Endodermal cell (in vitro differentiated cells): ENCODE measurements at regions not wholly inside any gene's neighbourhood (a gene's known extent, or its start where the extent isn't known, plus 50 kb on each side); places are given as distances from the start of the nearest gene placed in this dataset.

Experiments used
- DNase-seq: peaks from one replicate; pipeline ENCODE4 v3.0.0-alpha.2; 2017
- H3K27ac ChIP-seq: 2 replicates; pipeline ENCODE4 v1.5.1; 2013; ENCODE audit warnings: mild to moderate bottlenecking, low read depth, low read length, moderate library complexity
- H3K27me3 ChIP-seq: 2 replicates; pipeline ENCODE4 v1.6.1; 2013; ENCODE audit warnings: mild to moderate bottlenecking, low read length, moderate library complexity; ENCODE audit not compliant: insufficient read depth, control insufficient read depth, poor library complexity, severe bottlenecking
- H3K36me3 ChIP-seq: 2 replicates; pipeline ENCODE4 v1.7.0; 2013; ENCODE audit warnings: mild to moderate bottlenecking, low read length, moderate library complexity; ENCODE audit not compliant: control insufficient read depth, insufficient read depth
- H3K4me1 ChIP-seq: one replicate; pipeline ENCODE4 v1.7.0; 2013; ENCODE audit warnings: low read length; ENCODE audit not compliant: control insufficient read depth, insufficient read depth
- H3K4me3 ChIP-seq: 2 replicates; pipeline ENCODE4 v1.5.1; 2013; ENCODE audit warnings: mild to moderate bottlenecking, low read length, moderate library complexity
- H3K9ac ChIP-seq: 2 replicates; pipeline ENCODE4 v1.6.1; 2013; ENCODE audit warnings: mild to moderate bottlenecking, low read length, moderate library complexity; ENCODE audit not compliant: poor library complexity, severe bottlenecking; ENCODE audit errors: extremely low read depth
- H3K9me3 ChIP-seq: 2 replicates; pipeline ENCODE4 v1.6.1; 2013; ENCODE audit warnings: mild to moderate bottlenecking, low read length, moderate library complexity; ENCODE audit not compliant: control insufficient read depth
- H3K27ac Mint-ChIP-seq: 2 replicates; pipeline ENCODE4 v1.8.0; 2020; ENCODE audit warnings: mixed read lengths
- H3K27me3 Mint-ChIP-seq: 2 replicates; pipeline ENCODE4 v1.8.0; 2021; ENCODE audit warnings: mild to moderate bottlenecking, mixed read lengths; ENCODE audit not compliant: insufficient read depth
- H3K36me3 Mint-ChIP-seq: 2 replicates; pipeline ENCODE4 v1.8.0; 2020; ENCODE audit warnings: low read depth, mixed read lengths
- H3K4me1 Mint-ChIP-seq: 2 replicates; pipeline ENCODE4 v1.8.0; 2020; ENCODE audit warnings: mixed read lengths
- H3K4me3 Mint-ChIP-seq: 2 replicates; pipeline ENCODE4 v1.8.0; 2020; ENCODE audit warnings: mild to moderate bottlenecking, moderate library complexity, mixed read lengths
- H3K9me3 Mint-ChIP-seq: 2 replicates; pipeline ENCODE4 v1.8.0; 2020; ENCODE audit warnings: mild to moderate bottlenecking, mixed read lengths
- WGBS, 2 experiments: methylation state at CpG; one replicate each; pipeline versions ENCODE4 v1.1.5 to v1.1.7; 2013; ENCODE audit warnings: missing lambda C conversion rate in 2 of 2, mixed read lengths in 1 of 2; ENCODE audit not compliant: insufficient coverage in 1 of 2, insufficient read length in 1 of 2; 5-methylcytosine and 5-hydroxymethylcytosine counted together
- TF ChIP-seq, protein P1 (sequence below): fragments of 200-600 bp; sonication (generic); conservative IDR thresholded peaks from 2 replicates; pipeline ENCODE4 v1.5.0; 2021; ENCODE audit warnings: antibody characterized with exemption, mild to moderate bottlenecking

- Histone ChIP-seq H3K4me3 (no peak overlapping the region), H3K36me3 (no peaks in the 10 kb centered on the region), H3K9me3 (no peaks in the 10 kb centered on the region), H3K9ac (no peak overlapping the region), H3K4me1 (no peaks in the 10 kb centered on the region), H3K27me3 (no peaks in the 10 kb centered on the region), H3K27ac (no peak overlapping the region)
- Mint-ChIP-seq H3K4me1 (peaks cover 11% of the 10 kb centered on the region), H3K27me3 (no peaks in the 10 kb centered on the region), H3K4me3 (no peak overlapping the region), H3K36me3 (no peaks in the 10 kb centered on the region), H3K27ac (no peak overlapping the region), H3K9me3 (no peaks in the 10 kb centered on the region)
- TF ChIP-seq, protein P1, sequence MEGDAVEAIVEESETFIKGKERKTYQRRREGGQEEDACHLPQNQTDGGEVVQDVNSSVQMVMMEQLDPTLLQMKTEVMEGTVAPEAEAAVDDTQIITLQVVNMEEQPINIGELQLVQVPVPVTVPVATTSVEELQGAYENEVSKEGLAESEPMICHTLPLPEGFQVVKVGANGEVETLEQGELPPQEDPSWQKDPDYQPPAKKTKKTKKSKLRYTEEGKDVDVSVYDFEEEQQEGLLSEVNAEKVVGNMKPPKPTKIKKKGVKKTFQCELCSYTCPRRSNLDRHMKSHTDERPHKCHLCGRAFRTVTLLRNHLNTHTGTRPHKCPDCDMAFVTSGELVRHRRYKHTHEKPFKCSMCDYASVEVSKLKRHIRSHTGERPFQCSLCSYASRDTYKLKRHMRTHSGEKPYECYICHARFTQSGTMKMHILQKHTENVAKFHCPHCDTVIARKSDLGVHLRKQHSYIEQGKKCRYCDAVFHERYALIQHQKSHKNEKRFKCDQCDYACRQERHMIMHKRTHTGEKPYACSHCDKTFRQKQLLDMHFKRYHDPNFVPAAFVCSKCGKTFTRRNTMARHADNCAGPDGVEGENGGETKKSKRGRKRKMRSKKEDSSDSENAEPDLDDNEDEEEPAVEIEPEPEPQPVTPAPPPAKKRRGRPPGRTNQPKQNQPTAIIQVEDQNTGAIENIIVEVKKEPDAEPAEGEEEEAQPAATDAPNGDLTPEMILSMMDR: no peak
- DNase-seq: no peak
- 88% methylated on average over 2 of the region's 2 CpGs; no CpG with 5 or more reads in 1 of the 2 experiments for WGBS, 2 experiments
These were observed 66.3 kb upstream of the NANOGP8 start for GRCh38 chr15:35151381-35151780.

GRCh38 chr15:35150361-35150760, 65.3 kb upstream of the NANOGP8 start:
- H3K4me3 Mint-ChIP-seq: no peak overlapping the region

GRCh38 chr15:35145336-35145735, 60.2 kb upstream of the NANOGP8 start:
- DNase-seq: no peak
- peaks cover 6% of the 10 kb centered on the region for H3K4me1 Mint-ChIP-seq
- H3K4me3 ChIP-seq: no peak overlapping the region
- TF ChIP-seq, protein P1: no peak
- H3K36me3 Mint-ChIP-seq: no peaks in the 10 kb centered on the region
- no peaks in the 10 kb centered on the region for H3K9me3 Mint-ChIP-seq
- no peak overlapping the region for H3K4me3 Mint-ChIP-seq
- no peak overlapping the region for H3K27ac Mint-ChIP-seq
- H3K9me3 ChIP-seq: no peaks in the 10 kb centered on the region
- no peaks in the 10 kb centered on the region for H3K27me3 Mint-ChIP-seq
- H3K36me3 ChIP-seq: no peaks in the 10 kb centered on the region
- no peaks in the 10 kb centered on the region for H3K27me3 ChIP-seq
- no peak overlapping the region for H3K9ac ChIP-seq
- H3K27ac ChIP-seq: no peak overlapping the region
- no peaks in the 10 kb centered on the region for H3K4me1 ChIP-seq
- 94 to 100% methylated on average over 1 of the region's 1 CpG for WGBS, 2 experiments

More at GRCh38 chr15:35150361-35150760, 65.3 kb upstream of the NANOGP8 start:
- 81 to 92% methylated on average over 3 of the region's 3 CpGs for WGBS, 2 experiments
- Mint-ChIP-seq H3K4me1 (peaks cover 11% of the 10 kb centered on the region), H3K27me3 (no peaks in the 10 kb centered on the region), H3K9me3 (no peaks in the 10 kb centered on the region), H3K27ac (no peak overlapping the region), H3K36me3 (no peaks in the 10 kb centered on the region)
- H3K4me3 ChIP-seq: no peak overlapping the region
- no peak for DNase-seq
- H3K27me3 ChIP-seq: no peaks in the 10 kb centered on the region
- no peaks in the 10 kb centered on the region for H3K4me1 ChIP-seq
- H3K36me3 ChIP-seq: no peaks in the 10 kb centered on the region
- TF ChIP-seq, protein P1: no peak
- no peak overlapping the region for H3K27ac ChIP-seq
- no peak overlapping the region for H3K9ac ChIP-seq
- no peaks in the 10 kb centered on the region for H3K9me3 ChIP-seq
